ENCODE measurements at regions not wholly inside any gene's neighbourhood (a gene's known extent, or its start where the extent isn't known, plus 50 kb on each side); places are given as distances from the start of the nearest gene placed in this dataset.

GRCh38 chr10:7030134-7030855 lies 380.5 kb downstream of the SFMBT2 start:
- Histone ChIP-seq H2AFZ (ENCODE audit: low read length) (no peak overlapping the region), H3K9ac (ENCODE audit: insufficient read depth, low read depth, low read length) (no peak overlapping the region), H3K9me3 (ENCODE audit: low read length) (no peaks in the 10 kb centered on the region), H3K27ac (ENCODE audit: extremely low read length, insufficient read depth, low read length) (no peak overlapping the region), H3K4me2 (ENCODE audit: low read depth, low read length) (no peak overlapping the region), H3K36me3 (replicated peaks in 1 of 2; ENCODE audit: control insufficient read depth in 1 of 2, insufficient read depth in 2 of 2, low read length in 2 of 2) (no peaks in the 10 kb centered on the region), H3K27me3 (ENCODE audit: control insufficient read depth in 1 of 2, insufficient read depth in 2 of 2, low read length in 2 of 2) (no peaks in the 10 kb centered on the region), H4K20me1 (ENCODE audit: insufficient read depth, low read length) (no peaks in the 10 kb centered on the region), H3K79me2 (ENCODE audit: insufficient read depth, low read length) (no peaks in the 10 kb centered on the region), H3K4me3 (replicated peaks in 1 of 3; ENCODE audit: insufficient read depth in 1 of 3, low read depth in 2 of 3, low read length in 3 of 3) (no peak overlapping the region), H3K4me1 (ENCODE audit: insufficient read depth, low read length) (no peaks in the 10 kb centered on the region)
- TF ChIP-seq, protein P1, sequence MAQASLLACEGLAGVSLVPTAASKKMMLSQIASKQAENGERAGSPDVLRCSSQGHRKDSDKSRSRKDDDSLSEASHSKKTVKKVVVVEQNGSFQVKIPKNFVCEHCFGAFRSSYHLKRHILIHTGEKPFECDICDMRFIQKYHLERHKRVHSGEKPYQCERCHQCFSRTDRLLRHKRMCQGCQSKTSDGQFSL (CRISPR knock-in tag; IDR thresholded peaks at IDR 0.05): no peak
- TF ChIP-seq ZNF335 (CRISPR knock-in tag; IDR thresholded peaks at IDR 0.05) (no peak), SCMH1 (CRISPR knock-in tag; IDR thresholded peaks at IDR 0.05; ENCODE audit: borderline replicate concordance) (no peak), ZBTB42 (CRISPR knock-in tag; IDR thresholded peaks at IDR 0.05) (no peak), ETV6 (CRISPR knock-in tag; conservative IDR thresholded peaks at IDR 0.05) (no peak), BHLHE40 (IDR thresholded peaks at IDR 0.05; ENCODE audit: low read length) (no peak), ZNF354B (CRISPR knock-in tag; IDR thresholded peaks at IDR 0.05) (no peak), ZNF577 (CRISPR knock-in tag; IDR thresholded peaks at IDR 0.05; ENCODE audit: borderline replicate concordance, low read depth) (no peak), ZNF644 (CRISPR knock-in tag; IDR thresholded peaks at IDR 0.05; ENCODE audit: low read depth) (no peak), RXRA (CRISPR knock-in tag; IDR thresholded peaks at IDR 0.05) (no peak)
- TF ChIP-seq, protein P2, sequence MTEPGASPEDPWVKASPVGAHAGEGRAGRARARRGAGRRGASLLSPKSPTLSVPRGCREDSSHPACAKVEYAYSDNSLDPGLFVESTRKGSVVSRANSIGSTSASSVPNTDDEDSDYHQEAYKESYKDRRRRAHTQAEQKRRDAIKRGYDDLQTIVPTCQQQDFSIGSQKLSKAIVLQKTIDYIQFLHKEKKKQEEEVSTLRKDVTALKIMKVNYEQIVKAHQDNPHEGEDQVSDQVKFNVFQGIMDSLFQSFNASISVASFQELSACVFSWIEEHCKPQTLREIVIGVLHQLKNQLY (CRISPR knock-in tag; IDR thresholded peaks at IDR 0.05): no peak
- TF ChIP-seq, protein P3, sequence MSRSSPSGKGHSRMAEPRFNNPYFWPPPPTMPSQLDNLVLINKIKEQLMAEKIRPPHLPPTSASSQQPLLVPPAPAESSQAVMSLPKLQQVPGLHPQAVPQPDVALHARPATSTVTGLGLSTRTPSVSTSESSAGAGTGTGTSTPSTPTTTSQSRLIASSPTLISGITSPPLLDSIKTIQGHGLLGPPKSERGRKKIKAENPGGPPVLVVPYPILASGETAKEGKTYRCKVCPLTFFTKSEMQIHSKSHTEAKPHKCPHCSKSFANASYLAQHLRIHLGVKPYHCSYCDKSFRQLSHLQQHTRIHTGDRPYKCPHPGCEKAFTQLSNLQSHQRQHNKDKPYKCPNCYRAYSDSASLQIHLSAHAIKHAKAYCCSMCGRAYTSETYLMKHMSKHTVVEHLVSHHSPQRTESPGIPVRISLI (CRISPR knock-in tag; IDR thresholded peaks at IDR 0.05; ENCODE audit: borderline replicate concordance): no peak
- TF ChIP-seq, protein P4, sequence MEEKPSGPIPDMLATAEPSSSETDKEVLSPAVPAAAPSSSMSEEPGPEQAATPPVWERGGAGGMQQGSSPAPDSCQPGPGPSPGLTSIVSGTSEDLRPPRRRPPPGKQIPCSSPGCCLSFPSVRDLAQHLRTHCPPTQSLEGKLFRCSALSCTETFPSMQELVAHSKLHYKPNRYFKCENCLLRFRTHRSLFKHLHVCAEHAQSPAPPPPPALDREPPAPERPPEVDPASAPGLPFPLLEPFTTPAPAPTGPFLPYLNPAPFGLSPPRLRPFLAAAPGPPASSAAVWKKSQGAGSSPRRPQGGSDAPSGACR (CRISPR knock-in tag; IDR thresholded peaks at IDR 0.05): no peak
- TF ChIP-seq, protein P5, sequence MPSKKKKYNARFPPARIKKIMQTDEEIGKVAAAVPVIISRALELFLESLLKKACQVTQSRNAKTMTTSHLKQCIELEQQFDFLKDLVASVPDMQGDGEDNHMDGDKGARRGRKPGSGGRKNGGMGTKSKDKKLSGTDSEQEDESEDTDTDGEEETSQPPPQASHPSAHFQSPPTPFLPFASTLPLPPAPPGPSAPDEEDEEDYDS (CRISPR knock-in tag; IDR thresholded peaks at IDR 0.05): no peak
- TF ChIP-seq, protein P6, sequence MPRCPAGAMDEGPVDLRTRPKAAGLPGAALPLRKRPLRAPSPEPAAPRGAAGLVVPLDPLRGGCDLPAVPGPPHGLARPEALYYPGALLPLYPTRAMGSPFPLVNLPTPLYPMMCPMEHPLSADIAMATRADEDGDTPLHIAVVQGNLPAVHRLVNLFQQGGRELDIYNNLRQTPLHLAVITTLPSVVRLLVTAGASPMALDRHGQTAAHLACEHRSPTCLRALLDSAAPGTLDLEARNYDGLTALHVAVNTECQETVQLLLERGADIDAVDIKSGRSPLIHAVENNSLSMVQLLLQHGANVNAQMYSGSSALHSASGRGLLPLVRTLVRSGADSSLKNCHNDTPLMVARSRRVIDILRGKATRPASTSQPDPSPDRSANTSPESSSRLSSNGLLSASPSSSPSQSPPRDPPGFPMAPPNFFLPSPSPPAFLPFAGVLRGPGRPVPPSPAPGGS (CRISPR knock-in tag; IDR thresholded peaks at IDR 0.05): no peak
- FAIRE-seq (no peak), DNase-seq (ENCODE audit: low spot score) (no peak), ATAC-seq (no peak)
- 3% methylated on average over 5 of the region's 5 CpGs for whole genome bisulfite sequencing (ENCODE audit: low lambda C conversion rate)
- POLR2A ChIA-PET: no interaction called here
- CTCF ChIA-PET (ENCODE audit: low intra/inter-chr PET ratio, low total read pairs): no interaction called here
- intact Hi-C loops (cut with micrococcal nuclease; ENCODE audit: unreplicated experiment): no loop called here
- in situ Hi-C loops (cut with HindIII; ENCODE audit: extremely low pct_ligation_motif_present, low pct_unique_long_range_greater_than_20kb): no loop called here
- BruUV-seq (replicated peaks): no TSS peak
